Limb (tissue), 2 donors: ENCODE measurements at regions not wholly inside any gene's neighbourhood (a gene's known extent, or its start where the extent isn't known, plus 50 kb on each side); places are given as distances from the start of the nearest gene placed in this dataset.

ENCODE experiments used
- DNase-seq, 2 donors: peaks; one replicate each; pipeline ENCODE4 v3.0.0-alpha.2; 2016; ENCODE audit errors: extremely low spot score in 2 of 2

DNA sequence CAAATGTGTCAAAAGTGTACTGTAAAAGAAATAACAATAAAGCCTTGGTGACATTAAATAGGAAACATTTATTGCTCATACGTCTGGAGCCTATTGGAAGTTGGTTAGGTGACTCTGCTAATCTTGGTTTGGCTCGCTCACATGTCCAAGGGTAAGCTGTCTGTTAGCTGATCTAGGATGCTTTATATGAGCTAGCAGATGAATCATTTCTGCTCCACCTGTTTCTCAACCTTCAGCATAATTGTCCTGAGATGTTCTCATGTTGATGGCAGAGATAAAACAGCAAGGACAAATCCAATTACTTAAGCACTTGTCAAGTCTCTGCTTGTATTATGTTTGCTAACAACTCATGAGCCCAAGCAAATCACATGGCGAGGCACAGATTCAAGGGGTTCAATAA, 56.0 kb upstream of the CD53 start:
- DNase-seq, result no peak

DNA sequence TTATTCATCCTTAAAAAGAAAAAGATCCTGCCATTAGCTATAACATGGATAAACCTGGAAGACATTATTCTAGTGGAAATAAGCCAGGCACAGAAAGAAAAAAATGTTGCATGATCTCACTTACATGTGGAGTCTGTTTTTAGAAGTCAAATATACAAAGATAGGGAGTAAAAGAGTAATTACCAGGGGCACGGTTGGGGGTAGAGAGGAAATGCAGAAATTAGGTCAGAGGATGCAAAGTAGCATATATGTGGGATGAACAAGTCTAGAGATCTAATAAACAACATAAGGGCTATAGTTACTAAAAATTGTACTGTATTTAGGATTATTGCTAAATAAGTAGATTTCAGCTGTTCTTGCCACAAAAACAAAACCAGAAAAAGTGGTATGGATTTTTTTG, 61.4 kb upstream of the CD53 start:
- no peak for DNase-seq

DNA sequence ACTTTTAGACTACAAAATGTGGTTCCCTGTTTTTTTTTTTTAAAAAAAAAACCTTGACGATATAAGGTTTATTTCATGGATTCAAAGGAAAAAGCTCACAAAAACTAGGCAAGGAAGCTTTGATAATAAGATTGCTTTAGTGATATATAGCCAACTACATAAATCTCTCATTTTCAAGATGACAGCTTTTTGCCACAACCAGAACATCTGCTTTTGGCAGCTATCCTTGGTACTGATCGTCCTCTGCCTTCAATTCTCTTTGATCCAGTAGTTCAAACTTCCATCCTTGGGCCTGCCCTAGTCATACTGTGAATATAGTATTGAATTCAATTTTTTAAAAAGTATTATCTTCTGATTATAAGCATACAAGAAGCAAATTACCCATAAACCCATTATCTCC, 72.9 kb upstream of the CD53 start:
- no peak for DNase-seq

DNA sequence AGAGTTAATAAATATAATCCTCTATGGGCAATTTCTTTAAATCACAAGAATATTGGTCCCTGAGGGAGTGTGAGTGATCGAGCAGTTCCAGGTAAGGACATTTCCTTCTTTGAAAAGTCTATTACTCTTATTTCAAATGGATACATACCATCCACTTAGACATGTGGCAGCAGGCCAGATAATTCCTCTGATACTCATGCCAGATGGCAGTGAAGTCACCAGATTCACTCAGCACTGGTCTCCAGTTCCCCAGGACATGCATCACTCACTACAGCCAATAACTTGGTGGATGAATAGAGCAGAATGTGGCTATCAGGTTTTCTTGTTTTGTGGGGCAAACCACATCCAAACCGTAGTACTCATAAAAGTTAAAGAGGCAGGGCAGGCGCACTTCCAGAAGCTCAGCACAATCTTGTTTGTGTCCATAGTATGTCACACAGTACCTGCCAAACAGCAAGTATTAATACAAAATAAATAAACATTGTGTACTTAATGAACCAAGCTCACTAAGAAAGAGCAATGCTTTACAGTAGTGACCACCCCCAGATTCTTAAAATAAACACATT, 74.2 kb upstream of the CD53 start:
- no peak for DNase-seq

DNA sequence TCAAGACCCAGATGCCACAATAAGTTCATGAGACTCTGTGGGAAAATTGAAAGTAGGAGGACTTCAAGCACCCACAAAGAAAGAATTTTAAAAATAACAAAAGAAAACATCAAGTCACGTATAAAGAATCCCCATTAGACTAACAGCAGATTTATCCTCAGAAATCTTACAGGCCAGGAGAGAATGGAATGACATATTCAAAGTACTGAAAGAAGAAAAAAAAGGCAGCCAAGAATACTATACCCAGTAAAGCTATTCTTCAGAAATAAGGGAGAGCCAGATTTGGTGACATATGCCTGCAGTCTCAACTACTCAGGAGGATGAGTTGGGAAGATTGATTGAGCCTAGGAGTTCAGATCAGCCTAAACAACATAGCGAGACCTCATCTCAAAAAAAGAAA, 84.3 kb upstream of the CD53 start:
- DNase-seq, result no peak

DNA sequence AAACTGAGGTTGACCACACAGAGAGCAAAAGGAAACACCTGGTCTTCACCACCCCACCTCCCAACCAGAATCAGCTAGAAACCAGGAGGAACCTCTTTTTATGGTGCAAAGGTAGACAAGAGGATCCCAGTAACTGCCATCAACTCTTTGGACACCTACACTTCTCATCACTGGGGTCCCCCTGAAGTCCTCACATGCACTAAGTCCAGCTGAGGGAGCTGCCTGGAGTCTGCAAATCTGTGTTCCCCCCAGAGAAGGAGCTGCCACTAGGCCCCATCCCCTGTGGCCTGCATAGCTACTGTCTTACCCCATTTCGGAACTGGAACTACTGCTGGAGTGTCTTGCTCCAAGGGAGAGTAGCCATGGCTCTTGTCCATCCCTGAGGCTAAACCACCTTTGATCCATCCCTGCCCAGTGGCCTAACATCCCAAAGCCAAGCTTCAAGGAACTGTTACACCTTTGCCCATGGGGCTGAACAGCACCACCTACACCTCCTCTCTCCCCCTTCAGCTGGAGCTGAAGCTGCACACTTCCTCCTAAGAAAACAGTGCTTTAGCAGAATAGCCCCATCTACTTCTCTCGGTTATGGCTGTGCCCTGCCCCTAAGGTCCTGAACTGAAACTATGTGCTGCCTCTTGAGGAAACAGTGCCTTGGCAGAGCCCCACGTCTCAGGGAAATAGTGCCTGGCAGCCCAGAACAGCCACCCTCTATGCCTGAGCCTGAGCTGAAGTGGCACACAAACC, 85.4 kb upstream of the CD53 start:
- DNase-seq, result no peak

DNA sequence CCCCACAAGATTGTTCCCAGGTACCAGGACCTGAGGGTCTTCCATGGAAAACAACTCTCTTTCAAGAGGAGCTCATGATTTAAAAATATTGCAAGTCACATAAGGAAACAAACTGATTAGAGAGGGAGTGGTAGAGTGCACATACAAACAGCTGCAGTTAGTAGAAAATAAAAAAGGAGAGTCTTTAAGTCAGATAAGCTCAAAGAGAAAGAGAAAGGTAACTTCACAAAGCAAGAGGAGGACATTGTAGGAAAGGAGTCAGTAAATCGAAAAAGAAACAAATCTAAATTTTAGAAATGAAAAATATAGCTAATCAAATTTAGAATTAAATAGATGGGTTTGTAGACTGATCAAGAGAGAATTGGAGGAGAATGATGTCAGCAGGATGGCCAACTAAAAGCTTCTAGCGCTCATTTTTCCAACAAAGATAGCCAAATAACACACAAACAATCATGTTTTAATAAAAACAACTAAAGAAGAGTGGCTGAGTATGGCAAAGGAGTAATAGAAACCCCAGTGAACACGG, 86.1 kb upstream of the CD53 start:
- no peak for DNase-seq

DNA sequence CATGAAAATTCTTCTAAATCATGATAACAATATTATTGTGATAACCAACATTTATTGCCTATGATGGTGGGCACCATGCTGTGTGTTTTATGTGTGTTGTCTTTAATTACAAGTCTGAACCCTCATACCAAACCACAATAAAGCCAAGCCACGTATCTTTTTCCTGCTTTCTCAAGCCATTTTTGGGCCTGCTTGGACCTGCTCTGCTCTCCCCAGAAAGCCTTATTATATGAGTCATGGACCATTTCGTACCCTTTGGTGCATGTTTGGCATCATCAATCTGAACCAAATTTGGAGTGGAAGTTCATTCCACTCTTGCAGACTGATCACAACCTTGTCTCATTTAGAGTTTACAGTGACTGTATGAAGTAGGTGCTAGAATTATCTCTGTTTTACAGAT, 87.3 kb upstream of the CD53 start:
- no peak for DNase-seq

DNA sequence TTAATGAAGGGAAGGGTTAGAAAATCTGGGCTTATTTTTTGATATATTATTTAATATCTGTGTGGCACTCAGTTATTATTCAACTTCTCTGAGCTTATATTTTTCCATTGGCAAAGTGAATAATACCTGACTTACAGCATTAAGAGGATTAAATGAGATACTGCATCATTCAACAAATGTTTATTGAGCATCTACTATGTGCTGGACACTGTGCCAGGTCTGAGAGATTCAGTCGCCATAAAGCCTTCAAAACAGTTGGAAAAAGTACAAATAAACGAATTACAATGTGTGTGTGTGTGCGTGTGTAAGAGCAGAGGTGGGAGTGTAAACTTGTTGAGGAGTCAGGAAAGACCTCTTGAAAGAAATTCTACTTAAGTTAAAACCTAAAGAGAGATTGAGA, 87.9 kb upstream of the CD53 start:
- DNase-seq, result no peak

DNA sequence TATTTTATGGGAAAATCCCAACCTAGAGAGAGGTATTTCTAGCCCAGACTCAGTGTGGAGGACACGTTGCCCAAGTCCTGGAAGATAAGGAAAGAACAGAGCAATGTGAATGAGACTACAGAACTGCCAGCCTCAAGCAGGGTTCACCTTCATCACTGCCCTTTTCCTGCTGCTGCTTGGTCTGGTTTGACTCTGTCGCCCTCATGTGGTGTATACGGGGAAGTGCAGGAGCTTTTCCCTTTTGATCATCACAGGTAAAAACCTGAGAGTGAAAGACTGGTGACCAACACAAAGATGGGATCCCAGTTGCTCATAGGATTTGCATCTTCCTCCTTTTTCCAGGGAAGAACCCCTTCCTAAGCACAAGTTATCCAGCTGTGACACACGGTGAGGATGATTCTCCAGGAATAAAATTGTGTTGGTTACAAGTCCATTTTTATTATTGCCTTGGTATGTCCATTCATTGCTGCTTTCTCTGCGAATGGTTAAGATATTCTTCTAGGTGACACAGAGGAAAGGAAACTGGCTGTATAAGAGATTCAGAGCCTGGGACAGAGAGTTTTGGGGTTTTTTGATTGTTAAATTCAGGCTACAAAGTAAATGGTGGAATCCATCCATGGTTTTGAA, 89.5 kb upstream of the CD53 start:
- peak in 1 of 2 donors; percentile 34 for DNase-seq

DNA sequence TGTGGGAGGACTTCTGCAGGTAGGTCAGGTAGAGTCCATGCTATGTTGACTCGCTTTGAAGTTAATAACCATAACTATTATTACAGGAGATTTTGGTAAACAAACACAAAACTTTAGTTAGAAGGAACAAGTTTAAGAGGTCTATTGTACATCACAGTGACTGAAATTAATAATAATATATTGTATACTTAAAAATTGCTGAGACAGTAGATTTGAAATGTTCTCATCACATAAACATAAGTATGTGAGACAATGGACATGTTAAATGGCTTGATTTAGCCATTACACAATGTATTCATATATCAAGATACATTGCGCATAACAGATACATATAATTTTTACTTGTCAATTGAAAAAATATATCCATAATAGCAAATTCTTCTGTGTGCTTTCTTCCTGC, 91.4 kb upstream of the CD53 start:
- DNase-seq, result no peak

DNA sequence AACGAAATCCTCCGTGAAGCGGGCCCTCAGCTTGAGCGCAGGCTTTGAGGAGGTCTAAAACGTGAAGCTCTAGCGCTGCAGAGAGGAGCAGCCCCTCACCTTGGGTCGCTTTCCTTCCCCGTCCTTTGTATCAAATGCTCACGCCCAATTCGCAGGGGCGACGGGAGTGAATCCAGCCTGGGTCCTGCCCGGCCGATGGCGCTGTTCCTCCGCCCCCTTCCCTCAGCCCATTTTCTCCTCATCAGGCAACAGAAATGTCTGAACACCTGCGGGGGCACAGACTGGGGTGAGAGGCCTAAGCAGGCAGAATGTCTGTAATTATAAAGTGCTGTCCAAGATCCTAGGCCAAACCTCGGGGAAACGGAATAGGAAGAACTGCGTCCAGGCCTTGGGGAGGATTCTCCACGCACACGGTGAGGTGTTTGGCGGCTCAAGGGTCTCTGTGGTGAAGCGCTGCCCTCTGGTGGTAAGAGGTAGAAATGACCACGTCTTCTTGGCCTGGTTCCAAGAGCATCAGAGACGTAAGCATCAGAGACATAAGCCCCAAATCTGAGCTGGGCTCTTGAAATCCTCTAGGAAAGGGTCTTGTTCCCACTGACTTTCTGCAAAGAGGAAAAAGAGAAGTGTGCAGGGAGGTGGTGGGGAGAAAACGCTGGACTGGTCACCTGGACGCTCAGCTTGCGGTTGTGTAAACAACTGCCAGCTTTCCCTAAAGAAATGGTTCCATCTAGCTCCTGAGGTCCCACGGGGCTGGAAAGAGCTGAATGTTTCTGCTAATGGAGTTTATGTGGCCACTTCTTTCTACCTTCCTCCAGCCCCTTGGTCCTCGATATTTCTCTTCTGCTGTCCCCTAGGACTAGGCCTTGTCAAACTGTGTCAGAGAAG, 92.1 kb upstream of the CD53 start:
- DNase-seq, result peak; percentile 57 to 82

DNA sequence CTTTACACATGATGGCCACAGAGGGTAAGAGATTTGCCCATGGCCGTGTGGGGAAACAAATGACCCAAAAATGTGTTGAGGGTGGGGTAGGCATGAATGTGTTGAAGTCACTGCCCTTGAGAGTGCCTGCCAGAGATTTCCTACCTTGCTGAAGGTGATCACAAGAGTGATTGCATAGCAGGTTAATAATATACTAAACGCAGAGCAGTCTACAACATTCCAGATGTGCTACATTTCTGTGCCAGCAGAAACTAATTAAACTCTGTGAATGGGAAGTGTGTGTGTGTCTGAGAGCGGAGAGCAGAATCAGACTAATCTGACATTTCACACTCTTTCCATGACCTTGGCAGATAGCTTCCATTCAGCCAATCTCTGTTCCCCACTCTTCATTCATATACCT, 93.3 kb upstream of the CD53 start:
- DNase-seq, result no peak

DNA sequence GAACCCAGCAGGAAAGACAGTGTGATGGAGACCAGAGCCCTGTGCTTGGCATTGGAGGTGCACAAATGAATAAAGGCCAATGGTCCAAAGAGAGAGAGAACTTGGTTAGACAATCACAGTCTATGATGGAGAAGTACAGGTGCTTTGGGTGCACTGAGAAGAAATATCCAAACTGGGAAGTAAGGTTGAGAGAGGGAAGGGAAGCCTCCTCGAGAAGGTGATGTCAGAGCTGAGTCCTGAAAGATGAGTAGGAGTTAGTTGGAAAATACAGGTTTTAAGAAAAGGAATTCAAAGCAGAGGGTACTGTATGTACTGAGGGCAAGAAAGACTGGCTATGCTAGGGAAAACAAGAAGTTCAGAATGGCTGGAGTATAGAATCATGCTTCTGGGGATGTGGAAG, 94.1 kb upstream of the CD53 start:
- no peak for DNase-seq

DNA sequence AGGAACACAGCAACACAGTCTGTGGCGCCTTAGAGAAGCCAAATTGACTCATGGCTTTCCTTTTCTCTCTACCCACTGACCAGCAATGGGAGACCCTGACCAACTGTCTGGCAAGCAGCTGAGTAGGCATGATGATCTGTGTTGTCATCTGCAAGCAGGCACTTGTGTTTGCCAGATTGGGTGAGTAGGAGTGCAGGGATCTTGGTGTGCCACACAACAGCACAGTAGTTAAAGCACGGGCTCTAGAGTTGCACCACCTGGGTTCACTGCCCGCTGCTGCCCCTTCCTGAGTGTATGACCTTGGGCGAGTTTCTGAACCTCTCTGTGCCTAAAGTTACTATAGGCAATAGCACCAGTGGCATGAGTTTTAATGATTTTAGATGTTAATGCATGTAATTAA, 95.7 kb upstream of the CD53 start:
- DNase-seq, result no peak

DNA sequence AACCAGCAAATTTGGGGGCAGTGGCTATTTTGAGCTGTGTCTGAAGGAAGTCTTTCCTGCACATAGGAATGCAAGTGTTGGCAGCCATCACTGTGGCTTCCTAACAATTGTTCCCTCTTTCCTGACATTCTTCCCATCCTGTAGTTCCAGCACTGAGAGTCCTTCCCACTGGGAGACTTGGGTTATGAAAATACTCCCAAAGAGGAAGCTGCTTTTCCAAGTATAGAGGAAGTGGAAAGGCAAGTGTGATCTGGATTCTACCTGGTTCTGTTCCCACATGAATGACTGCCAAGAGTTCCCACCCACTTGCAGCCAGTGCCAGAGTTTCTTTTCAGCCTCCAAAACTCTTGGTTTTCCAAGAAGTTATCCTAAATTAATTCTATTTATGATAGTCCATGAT, 98.5 kb upstream of the CD53 start:
- peak in 1 of 2 donors; percentile 1 for DNase-seq

DNA sequence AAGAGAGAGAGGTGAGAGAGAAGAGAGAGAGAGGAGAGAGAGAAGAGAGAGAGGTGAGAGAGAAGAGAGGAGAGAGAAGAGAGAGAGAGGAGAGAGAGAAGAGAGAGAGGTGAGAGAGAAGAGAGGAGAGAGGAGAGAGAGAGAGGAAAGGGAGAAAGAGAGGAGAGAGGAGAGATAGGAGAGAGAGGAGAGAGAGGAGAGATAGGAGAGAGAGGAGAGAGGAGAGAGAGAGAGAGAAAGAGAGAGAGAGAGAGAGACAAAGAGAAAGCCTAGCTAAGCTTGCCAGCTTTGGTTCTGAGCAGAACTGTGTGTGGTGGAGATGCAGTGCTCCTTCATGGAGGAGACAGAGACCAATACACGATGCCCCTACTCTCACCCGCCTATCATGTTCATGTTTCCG, 99.1 kb upstream of the KCNA3 start:
- no peak for DNase-seq

DNA sequence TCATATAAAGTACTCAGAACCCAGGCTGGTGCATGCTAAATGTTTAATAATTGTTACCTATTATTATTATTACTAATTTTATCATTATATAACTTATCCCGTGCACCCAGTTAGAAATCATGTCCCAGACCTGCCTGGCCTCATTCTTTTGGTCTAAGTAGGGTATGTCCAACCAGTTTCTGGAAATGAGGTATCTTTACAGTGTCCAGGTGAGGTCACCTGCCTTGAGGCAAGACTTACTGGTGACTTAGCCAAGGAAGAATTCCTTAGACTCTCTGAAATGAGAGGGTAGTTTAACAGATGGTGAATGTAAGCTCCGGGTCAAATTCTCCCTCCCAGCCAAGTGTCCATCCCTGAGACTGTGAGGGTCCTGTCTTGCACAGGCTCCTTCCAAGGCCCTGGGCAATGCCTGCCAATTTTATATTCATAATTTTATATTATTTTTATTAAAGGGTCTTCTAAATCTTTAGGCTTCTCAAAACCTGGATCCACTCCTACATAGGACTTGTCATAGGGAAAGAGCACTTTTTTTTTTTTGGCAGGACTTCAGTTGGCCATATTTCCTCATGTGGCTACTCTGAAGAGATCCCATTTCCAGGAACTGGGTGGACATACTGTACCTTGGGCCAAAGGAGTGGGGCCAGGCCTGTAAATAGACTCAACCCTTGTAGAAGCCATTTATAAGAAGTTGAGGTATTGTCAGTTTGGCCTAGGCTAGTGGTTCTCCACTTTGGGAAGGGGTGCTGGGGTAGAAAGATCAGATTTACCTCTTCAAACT, 96.7 kb upstream of the KCNA3 start:
- no peak for DNase-seq

DNA sequence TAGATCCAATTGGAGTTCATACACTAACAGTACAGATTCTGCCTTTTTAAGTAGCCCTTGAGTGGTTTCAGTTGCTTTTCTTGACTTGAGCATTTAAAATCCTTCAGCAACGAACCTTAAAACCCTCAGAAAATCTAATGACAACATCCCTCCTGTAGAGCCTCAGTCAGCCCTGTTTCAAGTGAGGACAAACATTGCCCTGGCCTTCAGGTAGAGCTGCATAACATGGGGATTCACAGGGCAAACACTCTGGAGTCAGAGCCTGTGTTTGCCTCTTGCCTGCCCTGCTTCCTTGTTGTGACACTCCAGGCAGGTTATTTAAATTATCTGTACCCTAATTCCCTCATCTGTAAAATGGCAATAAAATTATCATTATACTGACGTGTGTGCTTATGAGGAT, 96.1 kb upstream of the KCNA3 start:
- no peak for DNase-seq

DNA sequence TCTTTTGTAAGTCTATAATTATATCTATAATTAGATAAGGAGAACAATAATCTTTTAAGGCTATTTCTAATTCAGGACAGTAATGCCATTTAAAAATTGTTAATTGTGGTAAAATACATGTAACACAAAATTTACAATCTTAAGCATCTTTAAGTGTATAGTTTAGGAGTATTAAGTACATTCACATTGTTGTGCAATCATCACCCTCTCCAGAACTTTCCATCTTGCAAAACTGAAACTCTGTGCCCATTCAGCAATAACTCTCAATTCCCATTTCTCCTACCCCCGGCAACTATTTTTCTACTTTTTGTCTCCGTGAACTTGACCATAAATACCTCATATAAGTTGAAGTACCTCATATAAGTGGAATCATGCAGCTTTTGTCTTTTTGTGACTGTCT, 93.9 kb upstream of the KCNA3 start:
- no peak for DNase-seq

DNA sequence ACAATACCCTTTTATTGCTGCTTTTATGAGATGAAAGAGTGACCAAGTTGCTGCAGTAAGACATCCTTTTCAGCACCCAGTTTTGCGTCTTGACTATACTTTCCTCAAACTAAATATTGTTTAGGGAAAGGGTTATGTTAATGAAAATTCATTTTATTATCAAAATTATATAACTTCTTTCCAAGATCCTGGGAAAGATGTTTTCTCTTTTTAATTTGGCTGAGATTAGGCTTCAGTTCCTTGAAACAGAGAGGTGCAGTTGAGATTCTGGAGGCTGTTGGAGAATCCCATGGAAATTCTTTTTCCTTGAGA, 91.6 kb upstream of the KCNA3 start:
- DNase-seq, result no peak
